Activated T-helper 2 cell treated with anti-CD3 and anti-CD28 coated beads, Interferon-gamma antibody, Interleukin-2, Interleukin-4, amounts not matched to agents 10 μg/mL and 5 μg/mL and 100 μg/mL, durations not matched to agents 14 hours and 24 hours and 36 hours (primary cell): ENCODE measurements at regions not wholly inside any gene's neighbourhood (a gene's known extent, or its start where the extent isn't known, plus 50 kb on each side); places are given as distances from the start of the nearest gene placed in this dataset.

Experiments used
- DNase-seq: peaks from one replicate; pipeline ENCODE4 v3.0.0; 2021; ENCODE audit warnings: low spot score
- H3K27ac Mint-ChIP-seq: one replicate; pipeline ENCODE4 v1.8.0; 2021; ENCODE audit warnings: mixed read lengths
- H3K27me3 Mint-ChIP-seq: one replicate; pipeline ENCODE4 v1.8.0; 2021; ENCODE audit warnings: low read depth, mixed read lengths
- H3K36me3 Mint-ChIP-seq: one replicate; pipeline ENCODE4 v1.8.0; 2021; ENCODE audit warnings: low read depth, mixed read lengths
- H3K4me1 Mint-ChIP-seq: one replicate; pipeline ENCODE4 v1.8.0; 2021; ENCODE audit warnings: low read depth, mixed read lengths
- H3K4me3 Mint-ChIP-seq: one replicate; pipeline ENCODE4 v1.8.0; 2021; ENCODE audit warnings: low read depth, mild to moderate bottlenecking, moderate library complexity, mixed read lengths
- H3K9me3 Mint-ChIP-seq: one replicate; pipeline ENCODE4 v1.8.0; 2021; ENCODE audit warnings: mixed read lengths
- intact Hi-C: fragments of 100-400 bp; cut with micrococcal nuclease; formaldehyde crosslinking; loops from one replicate; pipeline ENCODE4 v1.15.1; 2023

DNA sequence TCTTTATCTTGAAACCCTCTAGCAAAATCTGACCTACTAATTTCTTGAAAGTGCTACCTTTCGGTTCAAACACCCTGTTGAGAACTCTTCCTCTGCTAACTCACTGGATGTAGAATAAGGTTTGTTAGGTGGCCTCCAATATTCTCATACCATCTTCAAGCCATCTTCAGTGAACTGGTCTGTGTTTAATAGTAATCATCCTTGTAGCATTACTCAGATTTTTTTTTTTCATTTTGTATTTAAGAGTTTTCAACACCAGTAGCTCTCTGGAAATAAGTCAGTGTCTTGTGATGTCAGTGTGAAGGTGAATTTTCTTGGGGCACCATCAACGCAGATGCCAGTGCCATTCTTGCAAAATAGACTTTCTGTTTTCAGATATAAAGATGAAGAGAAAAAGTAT lies 140.6 kb upstream of the AHI1 start:
- Mint-ChIP-seq H3K36me3 (peaks cover 85% of the 10 kb centered on the region), H3K27me3 (no peaks in the 10 kb centered on the region), H3K4me3 (no peak overlapping the region), H3K9me3 (peaks cover 48% of the 10 kb centered on the region), H3K4me1 (peaks cover 59% of the 10 kb centered on the region), H3K27ac (peak overlapping the region; percentile 79)
- DNase-seq, result no peak
- intact Hi-C loops, result loop anchor here (2.0 kb wide), 1 partner anchor 51 kb away; no protein-coding TSS in a partner anchor

GRCh38 chr6:135640048-135640447 lies 142.5 kb upstream of the AHI1 start:
- peaks cover 59% of the 10 kb centered on the region for H3K4me1 Mint-ChIP-seq

DNA sequence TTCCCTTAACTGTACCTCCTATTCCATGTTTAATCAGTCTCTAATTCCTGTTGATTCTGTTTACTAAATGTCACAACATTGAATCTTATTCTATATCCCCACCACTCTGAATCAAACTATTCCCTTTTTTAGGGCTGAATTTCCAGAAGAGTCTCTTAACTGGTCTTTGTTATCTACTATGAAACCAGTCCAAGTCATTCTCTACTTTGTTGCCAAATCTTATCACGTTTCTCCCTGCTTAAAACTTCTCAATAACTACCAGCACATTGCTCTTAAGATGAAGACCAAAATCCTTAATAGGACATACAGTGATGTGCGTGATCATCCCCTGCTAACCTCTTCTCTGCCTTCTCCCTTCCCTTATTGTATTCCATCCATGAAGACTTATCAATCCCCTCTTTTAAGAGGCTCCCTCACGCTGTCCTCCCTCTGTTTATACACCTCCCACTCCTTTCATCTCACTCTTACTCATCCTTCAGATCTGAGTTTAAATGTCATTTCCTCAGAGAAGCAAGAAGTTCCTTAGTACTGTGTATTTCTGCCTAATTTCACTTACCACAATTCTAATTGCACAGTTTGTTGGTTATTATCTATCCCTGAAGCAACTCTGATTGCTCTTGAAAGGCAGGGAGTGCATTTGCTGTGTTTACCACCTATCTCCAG lies 143.0 kb upstream of the AHI1 start:
- DNase-seq, result no peak
- intact Hi-C loops, result loop anchor here (1.0 to 10.0 kb wide), 5 partner anchors 16 to 466 kb away; partner anchors contain the start of gene PDE7B
- H3K36me3 Mint-ChIP-seq, result peaks cover 85% of the 10 kb centered on the region
- H3K4me3 Mint-ChIP-seq, result peak overlapping the region; percentile 64
- no peaks in the 10 kb centered on the region for H3K27me3 Mint-ChIP-seq
- peaks cover 46% of the 10 kb centered on the region for H3K9me3 Mint-ChIP-seq
- peaks cover 63% of the 10 kb centered on the region for H3K4me1 Mint-ChIP-seq
- H3K27ac Mint-ChIP-seq, result peak overlapping the region; percentile 94

More at GRCh38 chr6:135640048-135640447, 142.5 kb upstream of the AHI1 start:
- Mint-ChIP-seq H3K27me3 (no peaks in the 10 kb centered on the region), H3K27ac (peak overlapping the region; percentile 94), H3K36me3 (peaks cover 83% of the 10 kb centered on the region), H3K9me3 (peaks cover 45% of the 10 kb centered on the region), H3K4me3 (peak overlapping the region; percentile 64)
- DNase-seq, result no peak
- intact Hi-C loops, result loop anchor here (1.0 to 10.0 kb wide), 5 partner anchors 16 to 465 kb away; partner anchors contain the start of gene PDE7B

- no peak for DNase-seq
- peaks cover 52% of the 10 kb centered on the region for H3K9me3 Mint-ChIP-seq
- H3K36me3 Mint-ChIP-seq, result peaks cover 91% of the 10 kb centered on the region
- intact Hi-C loops, result loop anchor here (5.0 to 10.0 kb wide), 2 partner anchors 209 to 468 kb away; partner anchors contain the start of gene PDE7B
- no peaks in the 10 kb centered on the region for H3K27me3 Mint-ChIP-seq
- peak overlapping the region; percentile 73 for H3K4me3 Mint-ChIP-seq
- H3K27ac Mint-ChIP-seq, result peak overlapping the region; percentile 85
- peaks cover 70% of the 10 kb centered on the region for H3K4me1 Mint-ChIP-seq
Observed at GRCh38 chr6:135642912-135643311, 145.4 kb upstream of the AHI1 start.

DNA sequence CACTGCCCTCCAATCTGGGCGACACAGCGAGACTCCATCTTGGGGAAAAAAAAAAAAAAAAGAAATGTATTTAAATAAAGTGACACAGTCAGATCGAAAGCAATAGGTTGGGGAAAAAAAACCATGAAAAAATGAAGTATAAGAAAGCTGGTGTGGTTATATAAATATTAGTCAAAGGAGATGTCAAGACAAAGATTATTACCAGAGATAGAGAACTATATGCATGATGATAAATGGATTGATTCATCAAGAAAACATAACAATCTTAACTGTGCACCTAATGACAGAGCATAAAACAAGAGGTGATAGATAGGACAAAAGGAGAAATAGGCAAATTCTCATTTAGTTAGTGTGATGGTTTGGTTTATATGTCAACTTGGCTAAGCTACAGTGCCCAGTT lies 146.9 kb upstream of the AHI1 start:
- intact Hi-C loops, result loop anchor here (5.0 to 10.0 kb wide), 2 partner anchors 208 to 470 kb away; partner anchors contain the start of gene PDE7B
- H3K4me3 Mint-ChIP-seq, result peak overlapping the region; percentile 92
- peak overlapping the region; percentile 97 for H3K27ac Mint-ChIP-seq
- DNase-seq, result no peak
- H3K4me1 Mint-ChIP-seq, result peaks cover 65% of the 10 kb centered on the region
- H3K9me3 Mint-ChIP-seq, result peaks cover 57% of the 10 kb centered on the region
- peaks cover 91% of the 10 kb centered on the region for H3K36me3 Mint-ChIP-seq
- H3K27me3 Mint-ChIP-seq, result no peaks in the 10 kb centered on the region

- intact Hi-C loops, result loop anchor here (1.0 to 10.0 kb wide), 5 partner anchors 61 to 473 kb away; no protein-coding TSS in a partner anchor
- H3K4me1 Mint-ChIP-seq, result peaks cover 58% of the 10 kb centered on the region
- peak overlapping the region; percentile 97 for H3K27ac Mint-ChIP-seq
- no peak for DNase-seq
- peaks cover 96% of the 10 kb centered on the region for H3K36me3 Mint-ChIP-seq
- peak overlapping the region; percentile 92 for H3K4me3 Mint-ChIP-seq
- peaks cover 78% of the 10 kb centered on the region for H3K9me3 Mint-ChIP-seq
- no peaks in the 10 kb centered on the region for H3K27me3 Mint-ChIP-seq
Observed at GRCh38 chr6:135647521-135647920, 150.0 kb upstream of the AHI1 start.

DNA sequence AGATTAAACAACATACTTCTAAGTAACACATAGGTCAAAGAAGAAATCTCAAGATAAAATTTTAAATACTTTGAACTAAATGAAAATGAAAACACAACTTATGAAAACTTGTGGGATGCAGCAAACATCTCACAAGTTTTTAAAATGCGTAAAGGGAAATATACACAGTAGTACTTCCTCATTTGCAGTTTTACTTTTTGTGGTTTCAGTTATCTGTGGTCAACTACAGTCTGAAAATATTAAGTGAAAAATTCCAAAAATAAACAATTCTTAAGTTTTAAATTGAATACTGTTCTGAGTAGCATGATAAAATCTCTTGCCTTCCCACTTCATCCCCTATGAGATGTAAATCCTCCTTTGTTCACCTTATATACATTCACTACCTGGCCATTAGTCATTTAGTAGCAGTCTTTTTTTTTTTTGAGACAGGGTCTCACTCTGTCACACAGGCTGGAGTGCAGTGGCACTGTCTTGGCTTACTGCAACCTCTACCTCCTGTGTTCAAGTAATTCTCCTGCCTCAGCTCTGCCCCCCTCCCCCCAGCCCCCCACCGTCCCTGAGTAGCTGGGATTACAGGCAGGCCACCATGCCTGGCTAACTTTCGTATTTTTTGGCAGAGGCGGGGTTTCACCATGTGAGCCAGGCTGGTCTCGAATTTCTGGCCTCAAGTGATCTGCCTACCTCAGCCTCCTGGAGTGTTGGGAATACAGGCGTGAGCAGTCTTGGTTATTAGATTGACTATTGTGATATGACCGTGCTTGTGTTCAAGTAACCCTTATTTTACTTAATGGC lies 154.6 kb upstream of the AHI1 start:
- no peak for DNase-seq
- H3K4me1 Mint-ChIP-seq, result peaks cover 38% of the 10 kb centered on the region
- H3K27me3 Mint-ChIP-seq, result no peaks in the 10 kb centered on the region
- peak overlapping the region; percentile 90 for H3K27ac Mint-ChIP-seq
- peak overlapping the region; percentile 45 for H3K4me3 Mint-ChIP-seq
- intact Hi-C loops, result no loop called here
- peaks cover 96% of the 10 kb centered on the region for H3K36me3 Mint-ChIP-seq
- H3K9me3 Mint-ChIP-seq, result peaks cover 88% of the 10 kb centered on the region

- peaks cover 40% of the 10 kb centered on the region for H3K4me1 Mint-ChIP-seq
- peaks cover 87% of the 10 kb centered on the region for H3K36me3 Mint-ChIP-seq
- H3K4me3 Mint-ChIP-seq, result no peak overlapping the region
- DNase-seq, result no peak
- H3K9me3 Mint-ChIP-seq, result peaks cover 81% of the 10 kb centered on the region
- H3K27me3 Mint-ChIP-seq, result no peaks in the 10 kb centered on the region
- H3K27ac Mint-ChIP-seq, result no peak overlapping the region
- intact Hi-C loops, result no loop called here
Observed at GRCh38 chr6:135655055-135655454, 157.5 kb upstream of the AHI1 start.

DNA sequence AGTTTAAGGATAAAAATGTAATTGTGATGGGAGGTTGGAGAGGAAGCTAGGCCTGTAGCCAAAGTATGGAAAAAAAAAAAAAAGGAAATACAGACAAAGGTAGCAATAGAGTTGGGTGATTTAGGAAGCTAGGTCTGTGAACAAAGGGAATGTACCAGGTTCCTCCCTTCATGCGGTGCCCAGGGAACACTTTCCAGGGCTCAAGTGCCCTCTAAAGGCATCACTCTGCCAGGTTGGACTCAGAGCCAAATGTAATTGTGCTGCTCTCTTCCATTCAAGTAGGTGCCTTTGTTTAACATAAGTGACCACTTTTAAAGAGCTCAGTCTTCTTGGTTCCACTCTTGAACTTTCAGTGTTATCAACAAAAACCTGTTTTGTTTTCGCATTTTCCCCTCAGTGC lies 159.7 kb upstream of the AHI1 start:
- DNase-seq, result no peak
- intact Hi-C loops, result no loop called here
- Mint-ChIP-seq H3K4me1 (peaks cover 28% of the 10 kb centered on the region), H3K4me3 (no peak overlapping the region), H3K9me3 (peaks cover 76% of the 10 kb centered on the region), H3K27me3 (no peaks in the 10 kb centered on the region), H3K27ac (peak overlapping the region; percentile 19), H3K36me3 (peaks cover 81% of the 10 kb centered on the region)

DNA sequence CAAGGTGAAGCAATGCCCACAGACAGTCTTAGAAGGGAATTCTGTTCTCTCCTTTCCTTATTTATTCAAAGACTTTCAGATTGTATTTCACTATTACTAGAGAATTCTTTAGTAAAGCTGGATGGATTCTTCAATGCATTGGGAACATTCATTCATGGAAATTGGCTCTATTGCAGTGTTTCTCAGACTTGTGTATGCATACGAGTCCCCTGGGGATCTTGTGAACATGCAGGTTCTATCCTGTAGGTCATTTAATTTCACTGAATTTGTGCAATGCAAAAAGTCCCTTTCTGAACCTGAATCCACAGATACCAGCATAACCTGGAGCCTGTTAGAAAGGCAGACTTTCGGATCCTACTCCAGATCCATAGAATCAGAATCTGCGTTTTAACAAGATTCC lies 160.9 kb upstream of the AHI1 start:
- no peak overlapping the region for H3K4me3 Mint-ChIP-seq
- H3K27ac Mint-ChIP-seq, result no peak overlapping the region
- peaks cover 77% of the 10 kb centered on the region for H3K9me3 Mint-ChIP-seq

DNA sequence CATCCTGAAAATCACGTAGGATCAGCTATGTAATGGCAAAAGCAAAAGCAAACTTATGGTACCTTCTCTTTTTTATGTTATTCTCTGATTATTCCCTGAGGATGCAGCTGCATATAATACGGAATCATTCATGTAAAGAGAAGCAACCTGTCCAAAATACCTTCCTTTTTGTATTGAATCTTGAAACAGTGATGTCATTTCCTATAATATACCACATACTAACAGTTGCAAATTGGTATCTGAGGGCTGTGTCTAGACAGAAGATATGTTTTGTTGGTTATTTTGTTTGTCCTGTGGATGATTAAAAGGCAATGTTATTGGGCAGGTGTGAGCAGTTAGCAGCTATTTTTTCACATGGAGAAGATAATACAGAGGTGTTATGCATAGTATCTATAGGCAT lies 161.4 kb upstream of the AHI1 start:
- Mint-ChIP-seq H3K4me1 (peaks cover 24% of the 10 kb centered on the region), H3K9me3 (peaks cover 77% of the 10 kb centered on the region), H3K27me3 (no peaks in the 10 kb centered on the region), H3K36me3 (peaks cover 78% of the 10 kb centered on the region), H3K4me3 (no peak overlapping the region), H3K27ac (no peak overlapping the region)
- intact Hi-C loops, result no loop called here
- DNase-seq, result no peak

More for the DNA sequence above, 160.9 kb upstream of the AHI1 start:
- DNase-seq, result no peak
- Mint-ChIP-seq H3K27me3 (no peaks in the 10 kb centered on the region), H3K4me1 (peaks cover 24% of the 10 kb centered on the region), H3K36me3 (peaks cover 78% of the 10 kb centered on the region)
- intact Hi-C loops, result no loop called here

GRCh38 chr6:135664527-135664926 lies 167.0 kb upstream of the AHI1 start:
- peaks cover 62% of the 10 kb centered on the region for H3K9me3 Mint-ChIP-seq
- DNase-seq, result no peak
- peaks cover 25% of the 10 kb centered on the region for H3K4me1 Mint-ChIP-seq
- H3K36me3 Mint-ChIP-seq, result peaks cover 60% of the 10 kb centered on the region
- no peak overlapping the region for H3K27ac Mint-ChIP-seq
- no peaks in the 10 kb centered on the region for H3K27me3 Mint-ChIP-seq
- no peak overlapping the region for H3K4me3 Mint-ChIP-seq
- intact Hi-C loops, result no loop called here

GRCh38 chr6:135665935-135666334 lies 168.4 kb upstream of the AHI1 start:
- Mint-ChIP-seq H3K4me1 (peaks cover 27% of the 10 kb centered on the region), H3K27ac (peak overlapping the region; percentile 25), H3K27me3 (no peaks in the 10 kb centered on the region), H3K9me3 (peaks cover 71% of the 10 kb centered on the region), H3K4me3 (no peak overlapping the region), H3K36me3 (peaks cover 68% of the 10 kb centered on the region)
- no peak for DNase-seq
- intact Hi-C loops, result no loop called here
